SK-N-SH (cell line): ENCODE measurements at regions not wholly inside any gene's neighbourhood (a gene's known extent, or its start where the extent isn't known, plus 50 kb on each side); places are given as distances from the start of the nearest gene placed in this dataset.
A peak's percentile ranks its signal among the peaks of the same experiment; 100 is the strongest.

Source experiments
- CTCF ChIA-PET: fragments of 300-600, 350-600 bp; formaldehyde crosslinking; extraction: SDS; loops from one replicate; lab custom pipeline; 2021; lab: Yijun Ruan, JAX
- POLR2A ChIA-PET: fragments of 350-600 bp; sonication (Branson Sonifier 250); formaldehyde crosslinking; extraction: SDS; loops from one replicate; lab custom pipeline; 2020; ENCODE audit warnings: antibody characterized with exemption, inconsistent platforms; lab: Yijun Ruan, JAX
- DNase-seq: peaks from one replicate; pipeline ENCODE4 v3.0.0; 2012
- H2AFZ ChIP-seq: fragments of 200-600 bp; sonication (generic); 2 replicates; pipeline ENCODE4 v1.8.1; 2016; ENCODE audit warnings: antibody characterized with exemption, mild to moderate bottlenecking, low read depth
- H3F3A ChIP-seq: fragments of 200-600 bp; sonication (generic); replicated peaks from 2 replicates; pipeline ENCODE3; 2016; ENCODE audit warnings: antibody characterized with exemption, mild to moderate bottlenecking; ENCODE audit not compliant: insufficient read depth
- H3K27ac ChIP-seq, 2 experiments: fragments of 200-500 bp in 1 of 2; fragments of 200-600 bp in 1 of 2; sonication (Bioruptor generic) in 1 of 2; sonication (generic), shearing (Covaris generic) in 1 of 2; 2 replicates each; pipeline versions ENCODE4 v1.5.1 to v1.6.1; 2014 to 2016; ENCODE audit warnings: low read depth in 2 of 2, inconsistent platforms in 1 of 2, low read length in 1 of 2, mild to moderate bottlenecking in 1 of 2, mixed read lengths in 1 of 2
- H3K27me3 ChIP-seq: fragments of 200-600 bp; sonication (generic), shearing (Covaris generic); 2 replicates; pipeline ENCODE4 v1.6.1; 2016; ENCODE audit warnings: mixed run types; ENCODE audit not compliant: insufficient read depth
- H3K36me3 ChIP-seq, 2 experiments: fragments of 200-500 bp in 1 of 2; fragments of 200-600 bp in 1 of 2; sonication (Bioruptor generic) in 1 of 2; sonication (generic) in 1 of 2; replicated peaks in 1 of 2; 2 replicates each; pipeline versions ENCODE3 to v1.5.1; 2014 to 2016; ENCODE audit warnings: low read length in 1 of 2, mild to moderate bottlenecking in 1 of 2; ENCODE audit not compliant: insufficient read depth in 2 of 2, control insufficient read depth in 1 of 2
- H3K4me1 ChIP-seq, 2 experiments: fragments of 200-500 bp in 1 of 2; fragments of 200-600 bp in 1 of 2; sonication (Bioruptor generic) in 1 of 2; sonication (generic), shearing (Covaris generic) in 1 of 2; 2 replicates each; pipeline versions ENCODE4 v1.5.1 to v1.6.1; 2014 to 2016; ENCODE audit warnings: low read depth in 1 of 2, low read length in 1 of 2, mixed run types in 1 of 2; ENCODE audit not compliant: insufficient read depth in 2 of 2, control insufficient read depth in 1 of 2
- H3K4me2 ChIP-seq: fragments of 200-600 bp; sonication (generic), shearing (Covaris generic); 2 replicates; pipeline ENCODE4 v1.6.1; 2017; ENCODE audit warnings: mixed run types
- H3K4me3 ChIP-seq, 2 experiments: fragments of 200-500 bp in 1 of 2; fragments of 200-600 bp in 1 of 2; sonication (Bioruptor generic) in 1 of 2; sonication (generic), shearing (Covaris generic) in 1 of 2; 2 replicates each; pipeline versions ENCODE4 v1.5.1 to v1.8.1; 2014 to 2016; ENCODE audit warnings: low read depth in 2 of 2, inconsistent platforms in 1 of 2, low read length in 1 of 2, mild to moderate bottlenecking in 1 of 2, mixed read lengths in 1 of 2, moderate library complexity in 1 of 2
- H3K79me2 ChIP-seq: fragments of 200-600 bp; sonication (generic); 2 replicates; pipeline ENCODE4 v1.8.1; 2017; ENCODE audit warnings: mild to moderate bottlenecking; ENCODE audit not compliant: insufficient read depth
- H3K9ac ChIP-seq: fragments of 200-600 bp; sonication (generic); 2 replicates; pipeline ENCODE4 v1.6.1; 2017; ENCODE audit warnings: mixed run types
- H3K9me2 ChIP-seq: fragments of 200-600 bp; sonication (generic); 2 replicates; pipeline ENCODE4 v1.6.1; 2017; ENCODE audit warnings: mixed run types
- H3K9me3 ChIP-seq: fragments of 200-600 bp; sonication (generic); 2 replicates; pipeline ENCODE4 v1.6.1; 2017; ENCODE audit warnings: mixed run types, mild to moderate bottlenecking, moderate library complexity
- H4K20me1 ChIP-seq: fragments of 200-600 bp; sonication (generic); 2 replicates; pipeline ENCODE4 v1.6.1; 2017; ENCODE audit warnings: mild to moderate bottlenecking, mixed run types; ENCODE audit not compliant: insufficient read depth
- CHD2 ChIP-seq: fragments of 150-350 bp; IDR thresholded peaks from 2 replicates; pipeline ENCODE4 v1.6.1; 2018; ENCODE audit warnings: low read length; ENCODE audit not compliant: partially characterized antibody
- ELF1 ChIP-seq: IDR thresholded peaks from 2 replicates; pipeline ENCODE4 v1.4.0; 2012
- EP300 ChIP-seq, 2 experiments: IDR thresholded peaks; 2 replicates each; pipeline versions ENCODE4 v1.4.0 to v1.6.1; 2012; ENCODE audit warnings: borderline replicate concordance in 1 of 2, low read depth in 1 of 2, low read length in 1 of 2
- EZH2phosphoT487 ChIP-seq: fragments of 200-600 bp; sonication (generic); IDR thresholded peaks from 2 replicates; pipeline ENCODE4 v1.6.1; 2017; ENCODE audit warnings: low read depth, mixed run types, mild to moderate bottlenecking, antibody characterized with exemption, moderate library complexity, borderline replicate concordance
- FOSL2 ChIP-seq: IDR thresholded peaks from 2 replicates; pipeline ENCODE4 v1.4.0; 2012; ENCODE audit warnings: low read depth, mild to moderate bottlenecking, moderate library complexity, borderline replicate concordance
- FOXM1 ChIP-seq: IDR thresholded peaks from 2 replicates; pipeline ENCODE4 v1.4.0; 2012; ENCODE audit warnings: low read depth, mild to moderate bottlenecking
- GABPA ChIP-seq: IDR thresholded peaks from 2 replicates; pipeline ENCODE4 v1.4.0; 2012; ENCODE audit warnings: low read depth, mild to moderate bottlenecking
- GATA2 ChIP-seq: sonication (generic); formaldehyde crosslinking; IDR thresholded peaks from 2 replicates; pipeline ENCODE4 v1.5.0; 2020; ENCODE audit warnings: mild to moderate bottlenecking, missing genetic modification reagents
- JUND ChIP-seq: IDR thresholded peaks from 2 replicates; pipeline ENCODE4 v1.4.0; 2012
- MAX ChIP-seq: IDR thresholded peaks from 2 replicates; pipeline ENCODE4 v1.4.0; 2012; ENCODE audit warnings: low read depth
- MXI1 ChIP-seq: IDR thresholded peaks from 2 replicates; pipeline ENCODE4 v1.6.1; 2012; ENCODE audit warnings: mild to moderate bottlenecking, low read depth, low read length, improper control_type of control experiment
- NFIC ChIP-seq: IDR thresholded peaks from 2 replicates; pipeline ENCODE4 v1.4.0; 2012; ENCODE audit warnings: borderline replicate concordance
- POLR2AphosphoS5 ChIP-seq: IDR thresholded peaks from 2 replicates; pipeline ENCODE4 v1.6.1; 2012; ENCODE audit warnings: low read depth, low read length
- RAD21 ChIP-seq: IDR thresholded peaks from 2 replicates; pipeline ENCODE4 v1.6.1; 2012; ENCODE audit warnings: mild to moderate bottlenecking, low read length
- RCOR1 ChIP-seq: fragments of 150-350 bp; IDR thresholded peaks from 2 replicates; pipeline ENCODE4 v1.6.1; 2017; ENCODE audit warnings: antibody characterized with exemption, low read length
- REST ChIP-seq: IDR thresholded peaks from 2 replicates; pipeline ENCODE4 v1.6.1; 2012; ENCODE audit warnings: mild to moderate bottlenecking, low read depth, low read length, moderate library complexity
- RFX5 ChIP-seq: IDR thresholded peaks from 2 replicates; pipeline ENCODE4 v1.6.1; 2012; ENCODE audit warnings: mild to moderate bottlenecking, improper control_type of control experiment, low read length
- SIN3A ChIP-seq: IDR thresholded peaks from 2 replicates; pipeline ENCODE4 v1.6.1; 2012; ENCODE audit warnings: low read depth, mild to moderate bottlenecking, low read length, moderate library complexity, borderline replicate concordance
- TAF1 ChIP-seq: IDR thresholded peaks from 2 replicates; pipeline ENCODE4 v1.6.1; 2012; ENCODE audit warnings: low read depth, mild to moderate bottlenecking, low read length, moderate library complexity, borderline replicate concordance
- TCF12 ChIP-seq: IDR thresholded peaks from 2 replicates; pipeline ENCODE4 v1.4.0; 2012
- YY1 ChIP-seq: IDR thresholded peaks from 2 replicates; pipeline ENCODE4 v1.4.0; 2012; ENCODE audit warnings: low read depth, mild to moderate bottlenecking
- WGBS: methylation state at CpG from one replicate; pipeline ENCODE4 v1.1.6; 2017; ENCODE audit warnings: low lambda C conversion rate; 5-methylcytosine and 5-hydroxymethylcytosine counted together
- TF ChIP-seq, protein P1 (sequence below): fragments of 200-600 bp; sonication (generic); IDR thresholded peaks from 2 replicates; pipeline ENCODE4 v1.6.1; 2017; ENCODE audit warnings: antibody characterized with exemption, mild to moderate bottlenecking, moderate library complexity
- TF ChIP-seq, protein P2 (sequence below): fragments of 150-350 bp; IDR thresholded peaks from 2 replicates; pipeline ENCODE4 v1.6.1; 2017; ENCODE audit warnings: antibody characterized with exemption, low read length, low read depth, borderline replicate concordance

GRCh38 chr12:126108247-126108646, 1043.0 kb downstream of the AACS start:
- no peak overlapping the region for H3K27ac ChIP-seq
- no peaks in the 10 kb centered on the region for H3K9me3 ChIP-seq
- CTCF ChIA-PET: no interaction called here
- no peak overlapping the region for H2AFZ ChIP-seq
- 22% methylated on average over 3 of the region's 3 CpGs for WGBS
- no peaks in the 10 kb centered on the region for H3K9me2 ChIP-seq
- TF ChIP-seq MXI1 (no peak), NFIC (no peak), JUND (no peak), SIN3A (no peak), ELF1 (no peak), TCF12 (no peak)
- TF ChIP-seq, protein P1, sequence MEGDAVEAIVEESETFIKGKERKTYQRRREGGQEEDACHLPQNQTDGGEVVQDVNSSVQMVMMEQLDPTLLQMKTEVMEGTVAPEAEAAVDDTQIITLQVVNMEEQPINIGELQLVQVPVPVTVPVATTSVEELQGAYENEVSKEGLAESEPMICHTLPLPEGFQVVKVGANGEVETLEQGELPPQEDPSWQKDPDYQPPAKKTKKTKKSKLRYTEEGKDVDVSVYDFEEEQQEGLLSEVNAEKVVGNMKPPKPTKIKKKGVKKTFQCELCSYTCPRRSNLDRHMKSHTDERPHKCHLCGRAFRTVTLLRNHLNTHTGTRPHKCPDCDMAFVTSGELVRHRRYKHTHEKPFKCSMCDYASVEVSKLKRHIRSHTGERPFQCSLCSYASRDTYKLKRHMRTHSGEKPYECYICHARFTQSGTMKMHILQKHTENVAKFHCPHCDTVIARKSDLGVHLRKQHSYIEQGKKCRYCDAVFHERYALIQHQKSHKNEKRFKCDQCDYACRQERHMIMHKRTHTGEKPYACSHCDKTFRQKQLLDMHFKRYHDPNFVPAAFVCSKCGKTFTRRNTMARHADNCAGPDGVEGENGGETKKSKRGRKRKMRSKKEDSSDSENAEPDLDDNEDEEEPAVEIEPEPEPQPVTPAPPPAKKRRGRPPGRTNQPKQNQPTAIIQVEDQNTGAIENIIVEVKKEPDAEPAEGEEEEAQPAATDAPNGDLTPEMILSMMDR: no peak
- no peaks in the 10 kb centered on the region; a peak in 1 of 4 replicates for H3K4me1 ChIP-seq
- H4K20me1 ChIP-seq: no peaks in the 10 kb centered on the region
- no peak overlapping the region for H3K9ac ChIP-seq
- POLR2A ChIA-PET: no interaction called here
- H3K4me2 ChIP-seq: no peak overlapping the region
- no peak overlapping the region for H3K4me3 ChIP-seq
- H3K27me3 ChIP-seq: no peaks in the 10 kb centered on the region
- H3K79me2 ChIP-seq: no peaks in the 10 kb centered on the region
- H3K36me3 ChIP-seq: no peaks in the 10 kb centered on the region
- no peaks in the 10 kb centered on the region for H3F3A ChIP-seq
- no peak for DNase-seq

- no peak for DNase-seq
- Histone ChIP-seq H3K4me3 (no peak overlapping the region), H2AFZ (no peak overlapping the region), H3K27ac (no peak overlapping the region), H3K36me3 (no peaks in the 10 kb centered on the region), H3K79me2 (no peaks in the 10 kb centered on the region), H4K20me1 (no peaks in the 10 kb centered on the region), H3K9me3 (no peaks in the 10 kb centered on the region), H3K4me2 (no peak overlapping the region), H3K4me1 (no peaks in the 10 kb centered on the region; a peak in 1 of 4 replicates), H3F3A (no peaks in the 10 kb centered on the region), H3K9me2 (no peaks in the 10 kb centered on the region), H3K27me3 (no peaks in the 10 kb centered on the region), H3K9ac (no peak overlapping the region)
- POLR2A ChIA-PET: no interaction called here
- 7% methylated on average over 1 of the region's 1 CpG for WGBS
- CTCF ChIA-PET: interaction anchor here (0.6 to 1.0 kb wide), 2 partner anchors 175 to 1269 kb away, joined by 3 read pairs; no protein-coding TSS in a partner anchor
- no peak for TF ChIP-seq GABPA
- TF ChIP-seq RCOR1: no peak
- TF ChIP-seq SIN3A: no peak
- TF ChIP-seq TAF1: no peak
- peak in 1 of 2 experiments; percentile 84; a peak in 3 of 4 replicates for TF ChIP-seq EP300 (IDR thresholded peaks at IDR 0.05; ENCODE audit: borderline replicate concordance in 1 of 2, low read depth in 1 of 2, low read length in 1 of 2)
- peak; percentile 79; the same call in 1 of the 2 replicates for TF ChIP-seq POLR2AphosphoS5
- no peak for TF ChIP-seq REST
- TF ChIP-seq GATA2 (CRISPR knock-in tag): no peak
- peak; percentile 97 for TF ChIP-seq TCF12
- no peak; the same call in 1 of the 2 replicates for TF ChIP-seq YY1
- TF ChIP-seq FOSL2: peak; percentile 51; the same call in 1 of the 2 replicates
- TF ChIP-seq RFX5: no peak
- TF ChIP-seq FOXM1: peak; percentile 80
- no peak for TF ChIP-seq EZH2phosphoT487
- no peak for TF ChIP-seq MAX
- no peak for TF ChIP-seq CHD2
- TF ChIP-seq, protein P2, sequence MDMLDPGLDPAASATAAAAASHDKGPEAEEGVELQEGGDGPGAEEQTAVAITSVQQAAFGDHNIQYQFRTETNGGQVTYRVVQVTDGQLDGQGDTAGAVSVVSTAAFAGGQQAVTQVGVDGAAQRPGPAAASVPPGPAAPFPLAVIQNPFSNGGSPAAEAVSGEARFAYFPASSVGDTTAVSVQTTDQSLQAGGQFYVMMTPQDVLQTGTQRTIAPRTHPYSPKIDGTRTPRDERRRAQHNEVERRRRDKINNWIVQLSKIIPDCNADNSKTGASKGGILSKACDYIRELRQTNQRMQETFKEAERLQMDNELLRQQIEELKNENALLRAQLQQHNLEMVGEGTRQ: no peak
- no peak for TF ChIP-seq RAD21
Observed at GRCh38 chr12:126112141-126112540, 1046.9 kb downstream of the AACS start.
